ENCODE measurements at regions not wholly inside any gene's neighbourhood (a gene's known extent, or its start where the extent isn't known, plus 50 kb on each side); places are given as distances from the start of the nearest gene placed in this dataset.

- no peaks in the 10 kb centered on the region; the same call in 1 of the 2 replicates for H3K23me2 ChIP-seq (ENCODE audit: low read depth, low read length)
- peaks cover 0 to 2% (median 0%) of the 10 kb centered on the region in 4 experiments; a peak in 1 of 7 replicates for H3K4me1 ChIP-seq (replicated peaks in 1 of 4; ENCODE audit: control insufficient read depth in 3 of 4, insufficient read depth in 4 of 4, low read length in 3 of 4)
- H3K27ac ChIP-seq (ENCODE audit: low read depth, low read length) = no peak overlapping the region
- FAIRE-seq (no peak), DNase-seq (ENCODE audit: low read depth in 1 of 2, low spot score in 2 of 2) (no peak)
- no peak overlapping the region for H2BK5ac ChIP-seq (ENCODE audit: low read depth, low read length)
- H3K9me3 ChIP-seq (ENCODE audit: insufficient read depth in 2 of 2, low read depth in 1 of 2, low read length in 1 of 2) = no peaks in the 10 kb centered on the region
- H4K8ac ChIP-seq (ENCODE audit: extremely low read depth, insufficient read depth, low read length) = no peak overlapping the region
- H3K4ac ChIP-seq (replicated peaks; ENCODE audit: insufficient read length, low read depth, low read length) = no peak overlapping the region
- H3K36me3 ChIP-seq (ENCODE audit: control insufficient read depth in 2 of 4, insufficient read depth in 4 of 4, low read length in 3 of 4) = no peaks in the 10 kb centered on the region
- no peak overlapping the region for H3K23ac ChIP-seq (ENCODE audit: insufficient read length)
- no peak overlapping the region for H2BK15ac ChIP-seq (ENCODE audit: low read length)
- H2BK12ac ChIP-seq (ENCODE audit: low read depth, low read length) = no peak overlapping the region
- H2AK5ac ChIP-seq (ENCODE audit: low read depth, low read length) = no peak overlapping the region
- ChIA-PET POLR2A (ENCODE audit: partially characterized antibody) (no interaction called here), CTCF (ENCODE audit: partially characterized antibody) (interaction anchor here (0.6 to 0.8 kb wide), 2 partner anchors 306 to 880 kb away, joined by 3 to 5 read pairs; no protein-coding TSS in a partner anchor)
- no peak overlapping the region for H3K18ac ChIP-seq (ENCODE audit: extremely low read depth, low read length)
- H3K9ac ChIP-seq (replicated peaks in 1 of 4; ENCODE audit: extremely low read depth in 1 of 4, low read depth in 3 of 4, low read length in 3 of 4) = no peak overlapping the region
- no peak for TF ChIP-seq TBP (IDR thresholded peaks at IDR 0.05; ENCODE audit: low read depth, low read length)
- TF ChIP-seq TCF12 (IDR thresholded peaks at IDR 0.05; ENCODE audit: low read depth, low read length) = no peak
- TF ChIP-seq SUZ12 (IDR thresholded peaks at IDR 0.05; ENCODE audit: low read length) = no peak
- TF ChIP-seq ZNF274 (IDR thresholded peaks at IDR 0.05; ENCODE audit: borderline replicate concordance, extremely low read depth, low read length) = no peak
- no peak for TF ChIP-seq EZH2 (IDR thresholded peaks at IDR 0.05; ENCODE audit: low read depth, low read length, severe bottlenecking)
- no peak for TF ChIP-seq JUND (IDR thresholded peaks at IDR 0.05; ENCODE audit: low read length)
- TF ChIP-seq BCL11A (IDR thresholded peaks at IDR 0.05; ENCODE audit: low read depth in 2 of 2, low read length in 2 of 2) = no peak
- no peak for TF ChIP-seq ATF3 (IDR thresholded peaks at IDR 0.05; ENCODE audit: insufficient read depth, low read depth, low read length)
- TF ChIP-seq TAF1 (IDR thresholded peaks at IDR 0.05; ENCODE audit: low read depth, low read length) = no peak
- no peak for TF ChIP-seq RNF2 (IDR thresholded peaks at IDR 0.05; ENCODE audit: borderline replicate concordance, low read depth, low read length, missing control alignments, poor library complexity, severe bottlenecking)
- TF ChIP-seq SRF (IDR thresholded peaks at IDR 0.05; ENCODE audit: low read depth, low read length) = no peak
- no peak for TF ChIP-seq SP2 (IDR thresholded peaks at IDR 0.05; ENCODE audit: low read length)
- no peaks in the 10 kb centered on the region for H3K79me1 ChIP-seq (ENCODE audit: low read depth, low read length)
- no peak overlapping the region for H2BK120ac ChIP-seq (replicated peaks; ENCODE audit: low read depth, low read length)
- no peak overlapping the region for H3K14ac ChIP-seq (ENCODE audit: insufficient read length)
- no peaks in the 10 kb centered on the region for H3K27me3 ChIP-seq (replicated peaks in 1 of 4; ENCODE audit: control insufficient read depth in 3 of 4, extremely low read depth in 1 of 4, insufficient read depth in 3 of 4, low read length in 3 of 4)
- H4K20me1 ChIP-seq (replicated peaks in 1 of 2; ENCODE audit: control insufficient read depth in 1 of 2, insufficient read depth in 2 of 2, low read length in 2 of 2) = no peaks in the 10 kb centered on the region
- no peak overlapping the region for H3K4me2 ChIP-seq (ENCODE audit: insufficient read depth in 1 of 2, low read depth in 2 of 2, low read length in 2 of 2)
- H3K79me2 ChIP-seq (ENCODE audit: control insufficient read depth in 1 of 2, insufficient read depth in 2 of 2, low read length in 2 of 2) = no peaks in the 10 kb centered on the region
- H2BK20ac ChIP-seq (ENCODE audit: low read length) = no peak overlapping the region
- no peak overlapping the region for H4K5ac ChIP-seq (ENCODE audit: insufficient read length, low read depth, low read length)
- WGBS, 2 experiments (ENCODE audit: extremely low coverage in 1 of 2, insufficient coverage in 1 of 2, insufficient read length in 1 of 2, insufficient replicate concordance in 2 of 2, low coverage in 1 of 2, low lambda C conversion rate in 2 of 2, missing lambda C conversion rate in 1 of 2) = 89% methylated on average over 3 of the region's 3 CpGs; no CpG with 5 or more reads in 1 of the 2 experiments
- H3K4me3 ChIP-seq (ENCODE audit: extremely low read depth in 1 of 4, insufficient read depth in 2 of 4, low read depth in 3 of 4, low read length in 4 of 4) = no peak overlapping the region
- H4K91ac ChIP-seq (replicated peaks; ENCODE audit: insufficient read length, low read length) = no peak overlapping the region
- no peak overlapping the region for H2AFZ ChIP-seq (ENCODE audit: low read length)
- no peak overlapping the region for H3K56ac ChIP-seq (replicated peaks; ENCODE audit: insufficient read length, low read depth, low read length)
These were observed 142.1 kb downstream of the PTH2R start for GRCh38 chr2:208548700-208549099.
